Uterus (tissue), 2 donors: ENCODE measurements at regions not wholly inside any gene's neighbourhood (a gene's known extent, or its start where the extent isn't known, plus 50 kb on each side); places are given as distances from the start of the nearest gene placed in this dataset.

Source experiments
- POLR2A ChIP-seq, 2 donors: fragments of 450-650 bp; IDR thresholded peaks; one replicate each; pipeline ENCODE4 v1.6.1; 2016; ENCODE audit warnings: antibody characterized with exemption in 2 of 2, mild to moderate bottlenecking in 1 of 2, moderate library complexity in 1 of 2
- TF ChIP-seq, protein P1 (sequence below), 4 experiments: fragments of 200-600 bp in 2 of 4; fragments of 450-650 bp in 2 of 4; sonication (generic) in 2 of 4; IDR thresholded peaks; one replicate each; pipeline ENCODE4 v1.5.1; 2016 to 2019; ENCODE audit warnings: antibody characterized with exemption in 4 of 4, mild to moderate bottlenecking in 2 of 4, moderate library complexity in 1 of 4

DNA sequence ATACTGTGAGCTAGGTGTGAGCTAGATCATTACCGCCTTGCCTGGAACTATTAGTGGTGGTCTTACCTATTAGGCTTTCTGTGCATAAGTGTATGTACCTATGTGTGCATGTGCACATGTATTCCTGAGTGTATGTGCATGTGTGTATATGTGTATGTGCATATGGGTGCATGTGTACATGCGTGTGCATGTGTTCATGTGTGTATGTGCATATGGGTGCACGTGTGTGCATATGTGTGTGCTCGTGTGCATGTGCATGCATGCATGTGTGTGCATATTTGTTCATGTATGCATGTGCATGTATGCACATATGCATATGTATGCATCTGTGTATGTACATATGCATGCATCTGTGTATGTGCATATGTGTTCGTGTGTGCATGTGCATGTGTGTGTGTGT is 508.3 kb upstream of the ADARB2 start:
- TF ChIP-seq, protein P1, sequence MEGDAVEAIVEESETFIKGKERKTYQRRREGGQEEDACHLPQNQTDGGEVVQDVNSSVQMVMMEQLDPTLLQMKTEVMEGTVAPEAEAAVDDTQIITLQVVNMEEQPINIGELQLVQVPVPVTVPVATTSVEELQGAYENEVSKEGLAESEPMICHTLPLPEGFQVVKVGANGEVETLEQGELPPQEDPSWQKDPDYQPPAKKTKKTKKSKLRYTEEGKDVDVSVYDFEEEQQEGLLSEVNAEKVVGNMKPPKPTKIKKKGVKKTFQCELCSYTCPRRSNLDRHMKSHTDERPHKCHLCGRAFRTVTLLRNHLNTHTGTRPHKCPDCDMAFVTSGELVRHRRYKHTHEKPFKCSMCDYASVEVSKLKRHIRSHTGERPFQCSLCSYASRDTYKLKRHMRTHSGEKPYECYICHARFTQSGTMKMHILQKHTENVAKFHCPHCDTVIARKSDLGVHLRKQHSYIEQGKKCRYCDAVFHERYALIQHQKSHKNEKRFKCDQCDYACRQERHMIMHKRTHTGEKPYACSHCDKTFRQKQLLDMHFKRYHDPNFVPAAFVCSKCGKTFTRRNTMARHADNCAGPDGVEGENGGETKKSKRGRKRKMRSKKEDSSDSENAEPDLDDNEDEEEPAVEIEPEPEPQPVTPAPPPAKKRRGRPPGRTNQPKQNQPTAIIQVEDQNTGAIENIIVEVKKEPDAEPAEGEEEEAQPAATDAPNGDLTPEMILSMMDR (IDR thresholded peaks at IDR 0.05): no peak
- no peak for TF ChIP-seq POLR2A (IDR thresholded peaks at IDR 0.05)
